WI38 (cell line): ENCODE measurements at regions not wholly inside any gene's neighbourhood (a gene's known extent, or its start where the extent isn't known, plus 50 kb on each side); places are given as distances from the start of the nearest gene placed in this dataset.

Source experiments
- H3K4me3 ChIP-seq: 2 replicates; pipeline ENCODE4 v1.5.1; 2011; ENCODE audit warnings: low read depth, mild to moderate bottlenecking, control low read depth, low read length
- CTCF ChIP-seq: IDR thresholded peaks from 2 replicates; pipeline ENCODE4 v1.5.1; 2012; ENCODE audit warnings: low read depth, mild to moderate bottlenecking, control low read depth, low read length

GRCh38 chr17:79340333-79341221 lies 266.0 kb downstream of the ENGASE start:
- no peak overlapping the region for H3K4me3 ChIP-seq
- no peak for TF ChIP-seq CTCF

- H3K4me3 ChIP-seq = no peak overlapping the region
- no peak for TF ChIP-seq CTCF
Observed at GRCh38 chr17:79339321-79339720, 264.7 kb downstream of the ENGASE start.

- no peak for TF ChIP-seq CTCF
- no peak overlapping the region for H3K4me3 ChIP-seq
Observed at GRCh38 chr17:79338604-79339003, 264.0 kb downstream of the ENGASE start.

- no peak overlapping the region for H3K4me3 ChIP-seq
- no peak for TF ChIP-seq CTCF
Observed at GRCh38 chr17:79338152-79338551, 263.5 kb downstream of the ENGASE start.

- H3K4me3 ChIP-seq = no peak overlapping the region
- TF ChIP-seq CTCF = no peak
Observed at GRCh38 chr17:79337053-79337452, 262.4 kb downstream of the ENGASE start.

GRCh38 chr17:79335456-79335855 lies 260.8 kb downstream of the ENGASE start:
- no peak for TF ChIP-seq CTCF

GRCh38 chr17:79332011-79332554 lies 257.5 kb downstream of the ENGASE start:
- no peak overlapping the region for H3K4me3 ChIP-seq
- no peak for TF ChIP-seq CTCF

More at GRCh38 chr17:79335456-79335855, 260.8 kb downstream of the ENGASE start:
- H3K4me3 ChIP-seq = no peak overlapping the region
